Fibroblast of the aortic adventitia (primary cell): ENCODE measurements at regions not wholly inside any gene's neighbourhood (a gene's known extent, or its start where the extent isn't known, plus 50 kb on each side); places are given as distances from the start of the nearest gene placed in this dataset.

Source experiments
- DNase-seq: peaks from one replicate; pipeline ENCODE4 v3.0.0-alpha.2; 2010; ENCODE audit warnings: low read depth
- H3K4me3 ChIP-seq: 2 replicates; pipeline ENCODE4 v1.5.1; 2011; ENCODE audit warnings: low read depth, mild to moderate bottlenecking, control low read depth, low read length, moderate library complexity
- TF ChIP-seq, protein P1 (sequence below): IDR thresholded peaks from 2 replicates; pipeline ENCODE4 v1.5.1; 2011; ENCODE audit warnings: mild to moderate bottlenecking, low read length, control low read depth, inconsistent platforms; ENCODE audit not compliant: insufficient read depth

DNA sequence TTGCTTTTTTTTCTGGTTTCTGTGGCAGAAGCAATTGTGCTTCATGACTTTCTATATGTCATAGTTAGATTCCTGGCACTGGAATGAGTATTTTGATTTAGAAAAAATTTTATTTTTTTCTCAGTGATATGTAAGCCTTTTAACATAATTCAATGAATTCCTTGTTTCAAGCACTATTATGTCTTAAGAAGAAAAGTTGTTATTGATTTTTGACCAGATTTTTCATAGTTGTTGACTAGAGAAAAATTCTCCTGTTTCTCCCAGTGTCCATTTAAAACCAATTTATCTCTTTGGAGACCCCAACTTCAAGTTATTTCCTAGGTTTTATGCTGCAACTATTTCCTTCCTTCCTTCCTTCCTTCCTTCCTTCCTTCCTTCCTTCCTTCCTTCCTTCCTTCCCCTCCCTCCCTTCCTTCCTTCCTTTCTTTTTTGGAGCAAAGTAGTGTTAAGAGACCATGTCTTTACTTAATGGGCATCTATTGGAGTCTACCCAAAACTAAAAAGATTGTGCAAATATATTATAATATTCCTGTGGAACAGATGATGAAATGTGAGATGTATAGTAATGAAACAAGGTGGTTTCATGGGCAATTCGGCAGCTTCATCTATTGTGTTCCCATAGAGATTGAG is 346.9 kb downstream of the RNF144B start:
- TF ChIP-seq, protein P1, sequence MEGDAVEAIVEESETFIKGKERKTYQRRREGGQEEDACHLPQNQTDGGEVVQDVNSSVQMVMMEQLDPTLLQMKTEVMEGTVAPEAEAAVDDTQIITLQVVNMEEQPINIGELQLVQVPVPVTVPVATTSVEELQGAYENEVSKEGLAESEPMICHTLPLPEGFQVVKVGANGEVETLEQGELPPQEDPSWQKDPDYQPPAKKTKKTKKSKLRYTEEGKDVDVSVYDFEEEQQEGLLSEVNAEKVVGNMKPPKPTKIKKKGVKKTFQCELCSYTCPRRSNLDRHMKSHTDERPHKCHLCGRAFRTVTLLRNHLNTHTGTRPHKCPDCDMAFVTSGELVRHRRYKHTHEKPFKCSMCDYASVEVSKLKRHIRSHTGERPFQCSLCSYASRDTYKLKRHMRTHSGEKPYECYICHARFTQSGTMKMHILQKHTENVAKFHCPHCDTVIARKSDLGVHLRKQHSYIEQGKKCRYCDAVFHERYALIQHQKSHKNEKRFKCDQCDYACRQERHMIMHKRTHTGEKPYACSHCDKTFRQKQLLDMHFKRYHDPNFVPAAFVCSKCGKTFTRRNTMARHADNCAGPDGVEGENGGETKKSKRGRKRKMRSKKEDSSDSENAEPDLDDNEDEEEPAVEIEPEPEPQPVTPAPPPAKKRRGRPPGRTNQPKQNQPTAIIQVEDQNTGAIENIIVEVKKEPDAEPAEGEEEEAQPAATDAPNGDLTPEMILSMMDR, result no peak
- no peak for DNase-seq
- H3K4me3 ChIP-seq, result no peak overlapping the region

DNA sequence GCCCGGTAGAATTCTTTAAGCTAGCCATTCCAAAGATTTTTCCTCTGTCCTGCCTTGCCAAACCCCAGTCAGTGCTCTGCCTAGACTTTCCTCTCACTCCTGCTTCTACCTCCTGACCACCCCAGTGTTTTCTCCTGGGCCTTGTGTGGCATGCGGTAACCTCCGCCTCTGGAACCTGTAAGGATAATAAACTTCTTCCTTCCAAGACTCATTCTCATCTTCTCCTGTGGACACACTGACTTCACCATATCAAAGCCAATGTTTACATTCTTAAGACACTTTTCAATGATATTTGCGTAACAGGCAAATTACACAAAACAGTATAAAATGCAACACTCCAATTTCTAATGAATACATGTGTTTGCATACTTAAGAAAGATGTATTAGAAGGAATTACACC is 354.6 kb downstream of the RNF144B start:
- DNase-seq, result no peak
- TF ChIP-seq, protein P1, result no peak
- no peak overlapping the region for H3K4me3 ChIP-seq

DNA sequence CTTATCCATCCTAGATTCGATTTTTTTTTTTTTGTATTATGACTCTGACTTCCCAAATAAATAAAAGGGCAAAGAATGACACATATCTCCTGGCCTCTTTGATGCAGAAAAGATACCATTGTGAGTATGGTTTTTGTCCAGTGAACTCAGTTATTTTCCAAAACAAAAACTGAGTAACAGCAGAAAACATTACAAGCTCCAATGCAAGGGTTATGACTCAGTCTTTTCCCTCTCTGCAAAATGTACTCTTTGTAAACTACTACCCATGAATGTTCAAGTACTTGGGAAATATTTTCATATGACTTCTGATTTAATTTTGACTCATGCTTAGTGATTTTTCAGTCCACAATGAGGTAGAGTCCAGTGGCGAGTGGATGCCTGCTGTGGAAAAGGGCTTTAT is 355.3 kb downstream of the RNF144B start:
- TF ChIP-seq, protein P1, result no peak
- peak; percentile 23 for DNase-seq
- H3K4me3 ChIP-seq, result no peak overlapping the region

DNA sequence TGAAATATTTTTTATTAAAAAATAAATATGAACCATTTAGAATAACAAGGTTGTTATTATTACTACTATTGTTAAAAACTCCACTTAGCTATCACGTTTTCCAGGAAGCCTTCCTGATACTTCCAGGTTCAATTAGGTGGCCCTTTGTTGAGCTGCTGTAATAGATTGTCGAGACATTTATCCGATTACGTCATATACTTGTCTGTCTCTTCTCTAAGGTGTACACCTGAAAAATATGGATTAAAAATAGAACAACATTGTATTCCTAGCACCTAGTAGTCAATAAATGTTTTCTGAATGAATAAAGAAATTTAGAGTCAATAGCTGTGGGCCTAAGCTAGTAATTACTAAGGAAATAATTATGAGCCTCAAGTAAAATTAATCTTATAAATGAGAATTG is 359.6 kb downstream of the RNF144B start:
- TF ChIP-seq, protein P1, result no peak
- no peak overlapping the region for H3K4me3 ChIP-seq
- DNase-seq, result no peak

DNA sequence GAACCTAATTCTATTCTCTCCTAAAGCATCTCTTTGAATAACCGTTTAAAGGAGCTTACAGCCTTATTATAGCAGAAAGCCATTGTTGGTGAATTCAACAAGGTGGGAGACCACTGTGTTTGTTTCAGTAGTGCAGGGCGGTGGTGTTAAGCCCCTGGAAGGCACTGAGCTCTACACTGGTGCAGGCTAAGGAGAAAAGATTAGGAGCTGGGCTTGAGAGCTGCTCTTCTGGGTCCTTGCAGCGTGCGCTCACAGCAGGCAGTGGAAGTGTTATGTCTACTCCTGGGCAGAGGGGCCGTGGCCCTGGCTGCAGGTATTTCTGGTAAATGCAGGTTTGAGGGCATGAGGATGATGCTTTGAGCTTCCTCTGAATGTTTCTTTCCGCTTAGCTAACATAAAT is 361.2 kb downstream of the RNF144B start:
- H3K4me3 ChIP-seq, result no peak overlapping the region
- TF ChIP-seq, protein P1, result no peak
- DNase-seq, result no peak

DNA sequence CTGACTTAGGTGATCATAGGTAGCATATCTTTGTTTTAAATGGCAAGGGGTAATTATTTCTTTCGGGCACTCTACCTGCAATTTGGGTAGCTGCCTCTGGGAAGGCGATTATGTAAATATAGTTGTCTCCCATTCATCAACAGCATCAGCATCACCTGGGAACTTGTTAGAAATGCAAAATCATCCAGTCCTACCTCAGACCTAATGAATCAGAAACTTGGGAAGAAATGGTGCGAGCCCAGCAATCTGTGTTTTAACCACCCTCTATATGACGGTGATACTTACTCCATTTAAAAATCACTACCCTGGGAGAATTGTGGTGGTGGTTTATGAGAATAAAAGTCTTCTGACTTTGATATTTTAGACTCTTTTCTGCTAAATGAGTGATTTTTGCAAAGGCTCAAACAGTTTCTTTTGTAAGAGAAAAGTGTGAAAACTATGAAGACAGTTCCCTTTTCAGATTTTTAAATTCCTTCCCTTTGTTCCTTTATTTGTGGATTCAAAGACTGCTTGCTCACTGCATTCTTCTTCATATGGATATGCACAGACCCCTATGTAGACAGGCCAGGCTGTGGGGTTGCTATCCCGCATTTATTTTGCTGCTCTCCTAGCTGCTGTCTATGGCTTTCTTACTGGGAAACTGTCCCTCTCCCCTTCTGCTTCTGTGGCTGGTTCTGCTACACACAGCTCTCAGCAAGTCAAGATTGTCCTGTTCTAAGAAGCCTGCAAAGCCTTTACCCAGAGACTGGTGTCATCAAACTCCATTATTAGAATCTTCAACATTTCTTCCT is 365.3 kb downstream of the RNF144B start:
- H3K4me3 ChIP-seq, result no peak overlapping the region
- TF ChIP-seq, protein P1, result no peak
- DNase-seq, result no peak
